ENCODE measurements at regions not wholly inside any gene's neighbourhood (a gene's known extent, or its start where the extent isn't known, plus 50 kb on each side); places are given as distances from the start of the nearest gene placed in this dataset.

- DNase-seq, result no peak
Observed at GRCh38 chr21:27221077-27221476, 254.2 kb upstream of the ADAMTS5 start.

GRCh38 chr21:27220416-27220815 is 253.5 kb upstream of the ADAMTS5 start:
- no peak for DNase-seq

DNA sequence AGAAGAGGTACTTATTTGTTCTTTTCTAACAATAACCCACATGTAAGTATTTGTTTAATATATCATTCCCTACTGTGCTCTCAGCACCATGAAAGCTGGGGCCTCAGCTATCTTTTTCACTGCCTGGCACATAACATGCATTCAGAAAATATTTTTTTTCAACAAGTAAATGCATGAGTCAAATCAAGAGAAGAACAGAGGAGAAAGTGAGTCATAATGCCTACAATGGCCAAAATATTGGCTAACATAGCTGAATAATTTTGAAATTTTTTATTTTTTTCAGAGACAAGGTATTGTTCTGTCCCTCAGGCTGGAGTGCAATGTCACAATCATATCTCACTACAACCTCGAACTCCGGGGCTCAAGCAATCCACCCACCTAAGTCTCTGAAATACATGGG is 252.2 kb upstream of the ADAMTS5 start:
- no peak for DNase-seq

GRCh38 chr21:27213303-27213702 is 246.4 kb upstream of the ADAMTS5 start:
- DNase-seq, result no peak

DNA sequence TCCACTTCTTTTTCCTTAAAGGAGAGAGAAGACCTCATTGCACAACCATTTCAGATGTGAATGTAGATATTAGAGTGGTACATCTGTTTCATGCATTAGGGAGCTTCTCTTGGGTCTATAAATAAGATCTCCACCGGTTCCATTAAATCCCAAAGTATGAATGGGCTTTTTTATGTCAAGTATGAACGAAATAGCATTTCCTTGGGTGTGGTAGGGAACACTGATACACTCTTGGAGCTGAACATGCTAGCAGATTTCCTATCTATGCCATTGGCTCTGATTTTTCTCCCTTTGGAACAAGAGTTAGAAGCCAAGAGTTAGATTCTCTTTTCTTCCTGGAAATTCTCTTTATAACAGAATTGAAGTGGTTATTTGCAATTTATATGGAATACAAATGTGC is 245.6 kb upstream of the ADAMTS5 start:
- no peak for DNase-seq

- no peak for DNase-seq
Observed at GRCh38 chr21:27209546-27209945, 242.7 kb upstream of the ADAMTS5 start.

GRCh38 chr21:27206368-27206982 is 239.6 kb upstream of the ADAMTS5 start:
- no peak for DNase-seq

- DNase-seq, result no peak
Observed at GRCh38 chr21:27202301-27202700, 235.4 kb upstream of the ADAMTS5 start.

GRCh38 chr21:27201197-27201596 is 234.3 kb upstream of the ADAMTS5 start:
- no peak for DNase-seq

DNA sequence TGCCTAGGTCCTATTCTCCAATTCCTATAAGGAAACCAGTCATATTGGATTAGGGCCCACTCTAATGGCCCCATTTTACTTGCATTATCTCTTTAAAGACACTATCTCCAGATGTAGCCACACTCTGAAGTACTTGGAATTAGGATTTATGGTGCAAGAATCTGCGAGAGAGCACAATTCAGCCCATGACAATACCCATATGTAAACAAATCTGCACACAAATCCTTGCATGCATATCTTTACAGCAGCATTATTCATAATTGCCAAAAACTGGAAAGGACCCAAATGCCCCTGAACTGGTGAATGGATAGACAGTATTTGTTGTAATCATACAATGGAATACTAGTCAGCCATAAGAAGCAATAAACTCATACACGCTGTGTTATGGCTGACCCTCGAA is 229.8 kb upstream of the ADAMTS5 start:
- no peak for DNase-seq

GRCh38 chr21:27192281-27192949 is 225.5 kb upstream of the ADAMTS5 start:
- no peak for DNase-seq

- no peak for DNase-seq
Observed at GRCh38 chr21:27190601-27191000, 223.7 kb upstream of the ADAMTS5 start.

GRCh38 chr21:27189870-27190269 is 223.0 kb upstream of the ADAMTS5 start:
- DNase-seq, result no peak

DNA sequence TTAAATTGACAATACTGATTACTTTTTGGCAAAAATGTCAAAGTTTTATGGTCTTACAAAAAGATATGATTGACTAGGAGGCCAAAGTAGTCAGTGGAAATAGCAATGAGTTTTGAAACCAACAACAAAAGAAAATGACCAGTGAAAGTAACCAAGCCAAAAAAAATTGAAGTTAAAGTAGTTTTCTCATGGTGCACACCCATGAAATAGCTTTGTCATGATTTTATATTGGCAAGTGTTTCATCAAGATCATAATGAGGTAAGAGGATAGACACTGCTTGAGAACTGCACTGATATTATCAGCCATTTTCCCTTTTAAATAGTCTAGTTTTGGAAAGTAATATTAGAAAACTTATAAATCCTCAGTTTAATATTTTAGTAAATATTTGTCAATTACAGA is 206.2 kb upstream of the ADAMTS5 start:
- DNase-seq, result no peak

DNA sequence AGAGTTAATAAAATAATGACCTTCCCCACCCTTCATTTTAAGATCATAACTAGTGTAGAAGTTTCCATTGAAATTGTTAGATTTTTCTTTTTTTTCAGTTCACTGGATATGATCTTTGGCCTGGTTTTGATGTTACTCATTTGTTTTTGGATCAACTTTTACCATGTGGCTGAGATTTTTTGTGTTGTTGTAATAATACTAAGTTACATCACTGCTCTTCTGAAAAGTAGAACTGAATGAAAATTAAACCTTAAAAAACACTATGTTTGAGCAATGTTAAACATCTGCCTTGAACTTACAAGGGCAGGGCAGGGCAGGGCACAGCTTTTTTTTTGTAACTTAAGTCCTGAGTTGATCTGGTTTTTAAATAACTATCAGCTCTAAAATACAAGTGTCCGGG is 204.8 kb upstream of the ADAMTS5 start:
- DNase-seq, result no peak

- DNase-seq, result no peak
Observed at GRCh38 chr21:27168084-27168483, 201.2 kb upstream of the ADAMTS5 start.

GRCh38 chr21:27164208-27165177 is 197.6 kb upstream of the ADAMTS5 start:
- DNase-seq, result no peak

DNA sequence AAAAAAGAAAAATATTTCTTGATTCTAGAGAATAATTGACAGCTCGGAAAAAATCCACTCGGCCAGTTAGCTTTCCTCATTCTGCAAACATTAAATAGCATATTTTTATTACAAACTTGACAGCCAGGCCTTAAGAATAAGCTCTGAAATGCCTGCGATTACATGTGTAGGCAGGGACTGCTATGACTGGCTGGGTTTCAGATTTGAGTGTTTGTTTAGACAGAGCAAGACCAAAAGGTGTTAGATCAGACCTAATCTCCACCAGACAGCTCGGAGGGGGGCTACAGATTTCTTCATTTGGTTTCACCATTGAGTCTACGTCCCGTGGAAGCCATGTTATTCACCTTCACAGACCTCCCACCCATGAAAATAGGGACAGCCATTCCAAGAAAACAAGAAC is 192.1 kb upstream of the ADAMTS5 start:
- DNase-seq, result no peak

DNA sequence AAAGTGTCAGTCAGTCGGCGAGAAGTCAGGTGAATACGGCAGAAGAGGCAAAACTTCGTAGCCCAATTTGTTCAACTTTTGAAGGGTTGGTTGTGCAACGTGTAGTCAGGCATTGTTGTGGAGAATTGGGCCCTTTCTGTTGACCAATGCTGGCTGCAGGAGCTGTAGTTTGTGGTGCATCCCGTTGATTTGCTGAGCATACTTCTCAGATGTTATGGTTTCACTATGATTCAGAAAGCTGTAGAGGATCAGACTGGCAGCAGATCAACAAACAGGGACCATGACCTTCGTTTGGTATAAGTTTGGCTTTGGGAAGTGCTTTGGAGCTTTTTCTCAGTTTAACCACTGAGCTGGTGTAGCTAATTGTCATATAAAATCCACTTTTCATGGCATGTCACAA is 190.2 kb upstream of the ADAMTS5 start:
- no peak for DNase-seq

DNA sequence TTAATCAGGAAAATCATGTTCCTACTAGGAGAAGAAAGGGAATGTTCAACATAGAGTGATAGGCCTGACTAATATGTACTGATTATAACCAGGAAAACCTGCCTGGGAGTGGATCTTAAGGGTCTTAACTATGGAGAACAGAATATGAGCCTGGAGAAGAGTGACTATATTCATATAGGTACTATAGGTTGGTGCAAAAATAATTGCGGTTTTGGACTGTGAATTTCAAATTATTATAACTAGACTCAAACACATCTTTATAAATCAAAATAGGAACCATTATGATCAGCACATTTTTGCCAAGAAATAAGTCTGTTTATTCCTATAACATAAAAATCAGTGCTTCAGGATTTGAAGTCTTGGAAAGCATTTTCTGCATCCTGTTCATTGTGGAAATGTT is 189.8 kb upstream of the ADAMTS5 start:
- DNase-seq, result no peak

DNA sequence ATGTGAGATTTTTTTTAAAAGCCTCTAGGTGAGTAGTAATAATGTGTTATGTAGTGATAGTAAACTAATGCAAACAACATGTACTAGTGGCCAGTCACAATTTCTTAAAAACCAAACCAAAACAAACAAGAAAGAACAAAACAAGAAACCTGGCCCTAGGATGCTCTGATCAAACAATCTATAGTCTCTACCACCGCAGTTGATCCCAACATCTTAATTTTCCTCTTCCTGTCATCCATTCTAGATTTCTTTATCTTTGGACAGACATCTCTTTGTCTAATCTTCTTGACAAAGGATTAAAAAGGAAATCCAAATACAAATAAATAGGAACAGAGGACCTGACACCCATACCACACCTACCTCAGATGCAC is 188.2 kb upstream of the ADAMTS5 start:
- no peak for DNase-seq

DNA sequence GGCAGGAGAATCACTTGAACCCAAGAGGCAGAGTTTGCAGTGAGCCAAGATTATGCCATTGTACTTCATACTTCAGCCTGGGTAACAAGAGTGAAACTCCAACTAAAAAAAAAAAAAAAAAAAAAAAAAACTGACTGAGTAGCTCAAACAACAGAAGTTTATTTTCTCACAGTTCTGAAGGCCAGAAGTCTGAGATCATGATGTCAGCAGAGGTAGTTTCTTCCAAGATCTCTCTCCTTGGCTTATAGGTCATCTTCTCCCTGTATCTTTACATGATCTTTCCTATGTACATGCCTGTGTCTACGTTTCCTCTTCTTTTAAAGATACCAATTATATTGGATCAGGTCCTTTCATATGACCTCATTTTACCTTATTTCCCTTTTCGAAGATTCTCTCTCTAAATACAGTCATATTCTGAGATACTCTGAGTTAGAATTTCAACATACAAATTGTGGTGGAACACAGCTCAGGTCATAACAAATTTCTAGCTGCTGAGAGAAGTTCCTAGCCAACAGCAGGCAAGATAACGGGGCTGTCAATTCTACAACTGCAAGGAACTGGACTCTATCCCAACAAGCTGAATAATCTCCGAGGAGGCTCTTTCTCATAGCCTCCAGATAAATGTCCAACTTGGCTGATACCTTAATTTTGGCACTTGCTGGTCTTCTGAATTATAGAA is 187.7 kb upstream of the ADAMTS5 start:
- no peak for DNase-seq
